GM18861 (cell line): ENCODE measurements at regions not wholly inside any gene's neighbourhood (a gene's known extent, or its start where the extent isn't known, plus 50 kb on each side); places are given as distances from the start of the nearest gene placed in this dataset.
"Not testable (repeated sequence)": the region's sequence is repeated elsewhere in the genome, so short reads cannot be mapped to it uniquely, and the experiment has no call there.

Experiments used
- ATAC-seq: cut with Tn5 transposase; IDR thresholded peaks from one replicate; pipeline ENCODE4 v1.9.1; 2021; ENCODE audit not compliant: unreplicated experiment

GRCh38 chr10:64103750-64104470 is 582.7 kb downstream of the REEP3 start:
- ATAC-seq: no peak

- ATAC-seq: no peak
These were observed 588.8 kb downstream of the REEP3 start for GRCh38 chr10:64109926-64110495.

GRCh38 chr10:64112701-64113355 is 591.6 kb downstream of the REEP3 start:
- no peak for ATAC-seq

- ATAC-seq: no peak
These were observed 592.2 kb downstream of the REEP3 start for GRCh38 chr10:64113375-64113774.

GRCh38 chr10:64113792-64114191 is 592.6 kb downstream of the REEP3 start:
- no peak for ATAC-seq

GRCh38 chr10:64115471-64115870 is 594.3 kb downstream of the REEP3 start:
- ATAC-seq: no peak

GRCh38 chr10:64115908-64116643 is 594.9 kb downstream of the REEP3 start:
- ATAC-seq: no peak

- no peak for ATAC-seq
These were observed 595.5 kb downstream of the REEP3 start for GRCh38 chr10:64116707-64117106.

- no peak for ATAC-seq
These were observed 597.5 kb downstream of the REEP3 start for GRCh38 chr10:64118736-64119135.

GRCh38 chr10:64120301-64120980 is 599.2 kb downstream of the REEP3 start:
- not testable (repeated sequence) for ATAC-seq

- no peak for ATAC-seq
These were observed 609.0 kb downstream of the REEP3 start for GRCh38 chr10:64130152-64130551.

- ATAC-seq: no peak
These were observed 613.5 kb downstream of the REEP3 start for GRCh38 chr10:64134676-64135075.

GRCh38 chr10:64142395-64142794 is 621.2 kb downstream of the REEP3 start:
- no peak for ATAC-seq

- ATAC-seq: no peak
These were observed 627.4 kb downstream of the REEP3 start for GRCh38 chr10:64148607-64149006.

- ATAC-seq: no peak
These were observed 635.0 kb downstream of the REEP3 start for GRCh38 chr10:64156166-64156565.

GRCh38 chr10:64158551-64158950 is 637.4 kb downstream of the REEP3 start:
- ATAC-seq: no peak

GRCh38 chr10:64159910-64160872 is 639.0 kb downstream of the REEP3 start:
- no peak for ATAC-seq

GRCh38 chr10:64170791-64171190 is 649.6 kb downstream of the REEP3 start:
- ATAC-seq: no peak

GRCh38 chr10:64173826-64174225 is 652.6 kb downstream of the REEP3 start:
- no peak for ATAC-seq

- no peak for ATAC-seq
These were observed 653.6 kb downstream of the REEP3 start for GRCh38 chr10:64174666-64175255.
